Kidney (tissue), 10 donors: ENCODE measurements at regions not wholly inside any gene's neighbourhood (a gene's known extent, or its start where the extent isn't known, plus 50 kb on each side); places are given as distances from the start of the nearest gene placed in this dataset.
"Not testable (repeated sequence)": the region's sequence is repeated elsewhere in the genome, so short reads cannot be mapped to it uniquely, and the experiment has no call there.

Source experiments
- DNase-seq, 5 donors: peaks; one replicate each; pipeline ENCODE4 v3.0.0-alpha.2; 2013 to 2020
- FAIRE-seq: peaks from 2 replicates; lab custom pipeline; 2012; peaks lifted over from hg19 to GRCh38; lab: Jason Lieb, UNC
- H3K27ac ChIP-seq, 2 donors: one replicate each; pipeline ENCODE4 v1.7.0; 2013; ENCODE audit warnings: low read depth in 2 of 2, low read length in 2 of 2, inconsistent platforms in 1 of 2
- H3K27me3 ChIP-seq: one replicate; pipeline ENCODE4 v1.7.1; 2013; ENCODE audit warnings: low read length, inconsistent platforms; ENCODE audit not compliant: control insufficient read depth, insufficient read depth
- H3K36me3 ChIP-seq, 3 donors: one replicate each; pipeline versions ENCODE4 v1.7.0 to v1.7.1; 2013; ENCODE audit warnings: low read length in 3 of 3, control low read depth in 1 of 3, inconsistent platforms in 1 of 3; ENCODE audit not compliant: insufficient read depth in 3 of 3, control insufficient read depth in 2 of 3
- H3K4me1 ChIP-seq, 3 donors: one replicate each; pipeline versions ENCODE4 v1.7.0 to v1.7.1; 2013; ENCODE audit warnings: low read length in 3 of 3, inconsistent platforms in 1 of 3, low read depth in 1 of 3; ENCODE audit not compliant: control insufficient read depth in 2 of 3, insufficient read depth in 2 of 3
- H3K4me3 ChIP-seq, 3 donors: one replicate each; pipeline versions ENCODE4 v1.7.0 to v1.8.1; 2013; ENCODE audit warnings: low read length in 3 of 3, control low read depth in 1 of 3, inconsistent platforms in 1 of 3
- H3K9ac ChIP-seq, 3 donors: one replicate each; pipeline versions ENCODE4 v1.7.0 to v1.7.1; 2013; ENCODE audit warnings: low read length in 3 of 3, control low read depth in 1 of 3, inconsistent platforms in 1 of 3
- H3K9me3 ChIP-seq, 3 donors: one replicate each; pipeline versions ENCODE4 v1.7.0 to v1.7.1; 2013; ENCODE audit warnings: low read length in 3 of 3, control low read depth in 1 of 3, inconsistent platforms in 1 of 3; ENCODE audit not compliant: control insufficient read depth in 2 of 3, insufficient read depth in 1 of 3
- intact Hi-C: fragments of 100-400 bp; cut with DNase I; formaldehyde crosslinking; loops from one replicate; pipeline ENCODE4 v1.11.1; 2022
- donor health status: control.
- donor health status: control.
- donor health status: DM: yes; HTN: yes; CAD: no.
- donor health status: Normal renal cell carcinoma (clear cell type).

- H3K27me3 ChIP-seq, FAIRE-seq, H3K9me3 ChIP-seq, H3K4me3 ChIP-seq, intact Hi-C loops, H3K4me1 ChIP-seq, DNase-seq, H3K9ac ChIP-seq, H3K27ac ChIP-seq, H3K36me3 ChIP-seq: not testable (repeated sequence)
Measured at GRCh38 chr16:34808530-34808929, 1349.1 kb downstream of the TP53TG3F start.
